ENCODE measurements at regions not wholly inside any gene's neighbourhood (a gene's known extent, or its start where the extent isn't known, plus 50 kb on each side); places are given as distances from the start of the nearest gene placed in this dataset.

DNA sequence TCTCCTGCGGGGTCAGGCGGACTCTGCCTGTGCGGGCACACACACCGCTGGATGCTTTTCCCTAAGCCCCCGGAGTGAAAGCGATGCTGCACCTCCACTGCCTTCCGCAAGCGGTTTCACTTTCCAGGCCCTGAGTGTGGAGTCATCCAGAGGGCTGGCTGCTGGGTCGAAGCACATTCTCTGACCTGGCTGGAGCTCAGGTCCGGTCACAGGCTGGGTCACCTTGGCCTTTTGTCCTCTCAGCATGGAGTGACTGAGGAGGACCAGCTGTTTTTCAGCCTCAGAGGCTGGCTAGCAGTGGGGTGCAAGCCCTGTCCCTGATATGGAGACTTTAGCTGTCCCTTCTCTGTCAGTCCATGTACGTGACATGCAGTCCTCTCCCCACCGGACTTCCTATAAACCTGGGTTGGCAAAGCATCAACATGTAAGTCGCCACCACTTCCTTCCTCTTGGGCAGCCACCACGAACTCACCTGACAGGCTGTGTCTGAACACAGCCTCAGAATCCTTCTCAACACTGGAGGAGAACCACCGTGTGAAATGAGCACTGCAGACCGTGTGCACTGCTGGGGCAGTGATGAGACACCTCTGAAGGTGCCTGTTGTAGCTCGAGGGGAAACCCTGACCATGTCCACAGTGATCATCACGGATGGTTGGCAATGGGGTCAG lies 51.3 kb downstream of the GADD45G start:
- DNase-seq (ENCODE audit: low read depth, low spot score): no peak

DNA sequence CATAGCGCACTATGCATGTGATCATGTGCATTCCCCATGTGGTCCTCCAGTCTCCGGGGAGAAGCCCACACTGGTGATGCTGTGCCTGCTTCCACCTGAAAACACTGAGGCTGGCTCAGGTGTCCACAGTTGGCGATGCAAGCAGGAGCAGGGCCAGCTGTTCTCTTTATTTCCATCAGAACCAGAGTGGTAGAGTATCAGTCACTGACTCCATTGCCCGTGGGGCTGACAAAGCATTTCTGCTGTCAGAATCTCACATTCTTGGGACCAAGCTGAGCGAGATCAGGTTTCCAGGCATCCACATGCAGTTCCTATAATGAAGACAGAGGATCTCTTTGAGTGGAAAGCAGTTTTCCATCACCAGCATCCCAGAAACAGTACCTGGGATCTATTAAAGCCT lies 52.5 kb downstream of the GADD45G start:
- no peak for DNase-seq (ENCODE audit: low read depth, low spot score)

- no peak for DNase-seq (ENCODE audit: low read depth, low spot score)
Measured at GRCh38 chr9:89657765-89658164, 53.0 kb downstream of the GADD45G start.

DNA sequence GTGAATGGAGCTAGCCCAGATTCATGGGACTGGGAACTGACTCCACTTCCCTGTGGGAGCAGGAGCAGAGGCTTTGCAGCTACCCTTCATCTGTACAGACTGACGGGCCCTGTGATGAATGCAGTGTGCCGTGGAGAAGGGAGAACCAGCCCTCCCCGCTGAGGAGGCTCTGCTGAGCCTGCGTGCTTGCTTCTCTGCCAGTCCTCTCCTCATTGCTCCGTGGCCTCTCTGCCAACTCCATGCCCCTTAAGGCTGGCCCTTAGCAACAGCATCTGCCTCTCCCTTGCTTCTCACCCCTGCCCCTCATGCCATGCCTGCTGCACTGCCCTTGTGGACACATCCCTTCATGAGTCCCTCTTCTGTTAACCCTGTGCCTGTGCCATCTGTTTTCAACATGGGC lies 53.6 kb downstream of the GADD45G start:
- no peak for DNase-seq (ENCODE audit: low read depth, low spot score)

- no peak for DNase-seq (ENCODE audit: low read depth, low spot score)
Measured at GRCh38 chr9:89658931-89659330, 54.1 kb downstream of the GADD45G start.

GRCh38 chr9:89659473-89659872 lies 54.7 kb downstream of the GADD45G start:
- DNase-seq (ENCODE audit: low read depth, low spot score): no peak

GRCh38 chr9:89659891-89660685 lies 55.3 kb downstream of the GADD45G start:
- DNase-seq (ENCODE audit: low read depth, low spot score): no peak

GRCh38 chr9:89661391-89661949 lies 56.7 kb downstream of the GADD45G start:
- no peak for DNase-seq (ENCODE audit: low read depth, low spot score)

GRCh38 chr9:89661956-89662717 lies 57.3 kb downstream of the GADD45G start:
- peak; percentile 98 for DNase-seq (ENCODE audit: low read depth, low spot score)

DNA sequence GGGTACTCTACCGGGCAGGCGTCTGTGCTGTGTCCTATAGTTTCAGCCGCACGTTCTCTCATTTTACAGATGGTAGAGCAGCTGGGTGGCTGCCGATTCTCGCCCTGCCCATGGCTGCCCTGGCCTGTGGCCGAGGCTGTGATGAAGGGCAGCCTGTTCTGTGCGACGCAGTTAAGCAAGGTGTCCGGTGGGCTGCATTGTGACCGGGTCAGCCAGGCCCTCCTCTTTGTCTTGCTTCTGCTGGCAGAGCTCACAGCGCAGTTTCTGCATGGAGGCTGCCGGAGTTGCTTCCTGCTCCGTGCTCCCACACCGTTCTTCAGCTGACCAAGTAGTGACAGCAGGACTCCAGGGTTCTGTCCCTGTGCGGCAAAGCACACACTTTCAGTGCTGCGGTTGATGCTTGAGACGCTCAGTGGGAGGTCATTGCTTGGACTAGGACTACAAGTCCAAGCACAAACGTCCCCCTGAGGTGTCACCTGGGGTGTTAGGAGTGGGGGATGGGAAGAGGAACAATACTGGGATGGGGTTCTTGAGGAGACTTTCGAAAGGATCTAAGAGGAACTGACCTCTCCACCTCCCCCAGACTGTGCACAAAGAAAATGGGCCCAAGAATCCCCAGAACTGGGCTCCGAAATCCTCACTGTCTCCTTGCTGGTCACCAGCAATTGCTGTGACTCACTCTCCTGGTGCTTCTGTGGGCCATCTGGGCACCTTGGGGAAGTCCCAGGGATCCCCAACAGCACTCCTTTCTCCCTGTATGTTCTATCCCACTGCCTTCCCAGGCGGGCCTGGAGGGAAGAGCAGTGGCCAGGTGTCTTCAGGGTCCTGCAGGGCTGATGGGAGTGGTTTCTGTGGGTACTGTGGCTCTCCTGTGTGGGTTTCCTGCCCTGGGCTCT lies 58.2 kb downstream of the GADD45G start:
- no peak for DNase-seq (ENCODE audit: low read depth, low spot score)

DNA sequence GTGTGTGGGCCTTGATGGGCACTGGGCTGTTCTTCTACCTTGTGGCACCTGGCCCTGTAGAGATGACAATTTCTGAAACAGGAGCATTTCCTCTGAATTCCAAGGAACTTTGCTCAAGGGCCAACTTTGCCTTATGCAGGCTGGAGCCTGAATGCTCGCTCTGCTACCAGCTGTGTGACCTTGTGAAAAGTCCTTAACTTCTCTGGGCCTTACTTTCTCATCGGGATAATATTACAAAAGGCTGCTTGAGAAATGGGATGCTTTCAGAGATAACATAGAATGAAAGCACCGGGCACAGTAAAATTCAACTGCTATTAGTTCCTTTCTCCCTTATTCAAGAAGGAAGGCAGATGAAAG lies 58.8 kb downstream of the GADD45G start:
- DNase-seq (ENCODE audit: low read depth, low spot score): no peak

DNA sequence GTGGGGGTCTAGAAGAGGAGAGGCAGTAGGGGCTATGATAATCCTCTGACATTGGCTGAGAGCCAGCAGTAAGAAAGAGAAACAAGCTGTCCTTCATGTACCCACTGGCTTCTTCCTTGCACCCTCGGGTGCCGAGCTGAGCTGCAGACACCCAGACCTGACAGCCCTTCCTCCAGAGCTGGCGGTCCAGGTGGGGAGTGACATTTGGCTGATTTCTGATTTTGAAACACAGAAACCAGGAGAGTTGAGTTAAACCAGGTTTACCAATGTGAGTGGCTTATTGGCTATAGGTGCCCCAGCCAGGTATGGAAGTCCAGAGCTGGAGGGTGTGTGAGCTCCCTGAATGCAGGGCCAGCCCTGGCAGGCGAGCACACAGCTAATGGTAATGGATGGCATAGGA lies 59.2 kb downstream of the GADD45G start:
- no peak for DNase-seq (ENCODE audit: low read depth, low spot score)

DNA sequence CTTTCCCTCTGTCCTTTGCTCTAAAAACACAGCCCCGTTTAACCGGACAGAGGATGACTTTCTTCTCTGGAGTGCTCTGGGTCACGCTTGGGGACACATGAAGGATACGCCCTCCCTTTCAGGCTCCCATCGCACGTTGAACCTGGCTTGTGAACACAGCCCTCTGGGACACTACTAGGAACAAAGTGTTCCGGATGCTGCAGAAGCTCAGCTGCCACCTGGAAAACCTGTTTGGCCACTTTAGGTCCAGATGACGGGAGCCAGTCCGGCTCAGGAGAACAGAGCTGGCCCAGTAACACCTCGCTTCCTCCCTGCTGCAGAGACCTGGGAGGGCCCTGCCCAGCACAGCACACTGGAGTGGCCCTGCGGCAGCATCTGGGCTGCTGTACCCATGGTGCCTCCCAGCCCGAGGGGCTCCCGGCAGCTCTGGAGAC lies 60.1 kb downstream of the GADD45G start:
- peak; percentile 77 for DNase-seq (ENCODE audit: low read depth, low spot score)

- no peak for DNase-seq (ENCODE audit: low read depth, low spot score)
Measured at GRCh38 chr9:89666364-89666763, 61.6 kb downstream of the GADD45G start.

- no peak for DNase-seq (ENCODE audit: low read depth, low spot score)
Measured at GRCh38 chr9:89666950-89667349, 62.1 kb downstream of the GADD45G start.

DNA sequence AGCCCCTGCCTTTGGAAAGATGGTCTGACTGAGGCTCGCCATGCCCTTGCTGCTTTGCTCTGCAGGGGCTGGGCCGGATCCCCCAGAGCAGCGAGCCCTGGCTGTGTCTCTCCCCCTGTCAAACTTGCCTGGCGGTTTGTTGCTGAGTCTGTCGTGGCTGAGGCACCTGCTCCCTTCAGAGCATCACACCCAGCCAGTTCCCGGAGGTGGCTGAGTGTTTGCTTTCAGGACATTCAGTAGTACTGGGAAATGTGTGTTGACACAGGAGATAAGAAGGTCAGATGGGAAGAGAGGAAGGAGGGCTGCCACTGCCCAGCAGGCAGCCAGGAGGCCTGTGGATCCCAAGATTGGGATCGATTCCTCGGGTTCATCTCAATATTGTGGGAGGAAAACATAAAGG lies 62.9 kb downstream of the GADD45G start:
- no peak for DNase-seq (ENCODE audit: low read depth, low spot score)

DNA sequence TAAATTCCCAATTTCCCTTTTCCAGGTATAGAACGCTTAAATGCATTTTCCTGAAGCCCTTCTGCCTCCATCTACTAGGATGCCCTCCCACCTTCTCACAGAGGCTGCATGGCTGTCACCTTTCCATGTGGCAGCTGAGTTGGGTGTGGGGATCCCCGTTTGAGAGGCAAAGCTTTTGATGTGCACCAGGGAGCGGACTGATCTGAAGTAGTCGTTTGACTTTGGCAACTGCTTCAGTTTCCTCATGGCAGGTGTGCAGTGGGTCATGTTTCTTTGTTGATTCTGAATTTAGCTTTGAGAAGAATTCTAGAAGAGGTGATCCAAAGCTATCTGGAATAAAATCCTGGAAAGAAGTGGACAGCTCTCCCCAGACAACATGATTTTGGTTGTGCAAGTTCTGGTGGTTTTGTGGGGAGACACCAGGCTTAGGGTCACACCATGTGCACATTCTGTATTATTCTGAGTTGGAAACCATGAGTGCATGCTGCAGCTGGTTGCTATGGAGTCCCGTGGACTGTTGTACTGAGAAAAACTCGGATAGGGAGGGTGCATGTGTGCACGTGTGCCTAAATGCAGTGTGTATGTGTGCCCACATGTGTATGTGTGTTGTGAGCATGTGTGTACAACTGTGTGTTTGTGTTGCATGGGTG lies 63.5 kb downstream of the GADD45G start:
- DNase-seq (ENCODE audit: low read depth, low spot score): no peak

DNA sequence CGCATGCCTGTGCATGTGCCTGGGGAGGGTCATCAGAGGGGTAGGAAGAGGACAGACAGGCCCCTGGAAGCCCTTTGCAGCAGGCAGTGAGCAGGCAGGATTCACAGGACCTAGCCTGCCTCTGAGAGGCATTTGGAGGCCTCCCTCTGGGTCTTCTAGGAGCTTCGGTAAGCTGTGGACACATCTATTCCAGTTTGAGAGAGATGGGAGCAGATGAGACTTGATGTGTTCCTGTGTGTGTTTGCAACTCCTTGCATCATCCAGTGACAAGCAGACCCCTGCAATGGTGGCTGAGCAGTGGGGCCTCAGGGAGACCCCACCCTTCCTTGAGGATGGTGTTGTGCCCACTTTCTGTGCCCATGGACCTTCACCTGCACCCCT lies 64.0 kb downstream of the GADD45G start:
- no peak for DNase-seq (ENCODE audit: low read depth, low spot score)

- DNase-seq (ENCODE audit: low read depth, low spot score): no peak
Measured at GRCh38 chr9:89669361-89669842, 64.6 kb downstream of the GADD45G start.

DNA sequence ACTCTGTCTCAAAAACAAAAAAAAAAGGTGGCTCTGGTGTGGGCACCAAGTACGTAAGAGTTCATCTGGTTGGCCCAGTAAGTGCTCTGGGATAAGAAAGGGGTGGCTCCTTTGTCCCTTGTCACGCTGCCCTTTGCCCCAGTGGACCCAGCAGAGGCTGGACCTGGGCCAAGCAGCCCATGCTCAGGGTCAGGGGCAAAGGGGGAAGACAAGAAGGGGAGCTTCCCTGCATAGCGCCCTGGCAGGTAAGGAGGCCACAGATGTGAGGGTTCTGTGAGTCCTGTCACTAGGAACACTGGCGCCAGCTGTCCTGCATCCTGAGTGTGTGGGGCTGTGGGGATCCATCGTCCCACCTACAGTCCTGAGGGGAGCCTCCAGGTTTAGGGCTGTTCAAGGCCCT lies 65.3 kb downstream of the GADD45G start:
- DNase-seq (ENCODE audit: low read depth, low spot score): no peak

Measured in ELF-1 (cell line).